Jurkat, Clone E6-1 (cell line): ENCODE measurements at regions not wholly inside any gene's neighbourhood (a gene's known extent, or its start where the extent isn't known, plus 50 kb on each side); places are given as distances from the start of the nearest gene placed in this dataset.
"Not testable (repeated sequence)": the region's sequence is repeated elsewhere in the genome, so short reads cannot be mapped to it uniquely, and the experiment has no call there.

Experiments used
- DNase-seq: peaks from one replicate; pipeline ENCODE4 v3.0.0-alpha.2; 2011; ENCODE audit warnings: low read depth, low spot score
- H3K4me3 ChIP-seq: 2 replicates; pipeline ENCODE4 v1.5.1; 2011; ENCODE audit warnings: mild to moderate bottlenecking, low read length, control low read depth, moderate library complexity

DNA sequence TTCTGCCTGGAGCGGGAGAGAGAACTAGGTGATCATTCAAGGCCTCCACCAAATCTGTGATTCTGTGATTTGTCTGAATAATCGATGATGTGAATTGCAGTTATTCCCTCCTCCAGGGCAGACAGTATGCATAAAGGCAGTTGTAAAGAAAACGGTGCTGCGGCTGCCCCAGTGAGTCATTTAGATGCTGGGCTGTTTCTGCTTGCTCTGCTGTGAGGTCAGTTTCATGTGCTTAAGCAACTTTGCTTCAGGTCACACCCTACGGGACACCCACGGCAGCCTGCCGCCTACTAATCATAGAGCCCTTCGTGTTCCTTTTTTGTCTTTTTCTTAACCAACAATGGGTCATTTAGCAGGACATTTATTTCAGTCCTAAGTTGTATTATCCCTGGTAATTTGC is 158.1 kb upstream of the PITRM1 start:
- DNase-seq: no peak
- H3K4me3 ChIP-seq: no peak overlapping the region

GRCh38 chr10:3325954-3326750 is 153.6 kb upstream of the PITRM1 start:
- H3K4me3 ChIP-seq: no peak overlapping the region
- no peak for DNase-seq

DNA sequence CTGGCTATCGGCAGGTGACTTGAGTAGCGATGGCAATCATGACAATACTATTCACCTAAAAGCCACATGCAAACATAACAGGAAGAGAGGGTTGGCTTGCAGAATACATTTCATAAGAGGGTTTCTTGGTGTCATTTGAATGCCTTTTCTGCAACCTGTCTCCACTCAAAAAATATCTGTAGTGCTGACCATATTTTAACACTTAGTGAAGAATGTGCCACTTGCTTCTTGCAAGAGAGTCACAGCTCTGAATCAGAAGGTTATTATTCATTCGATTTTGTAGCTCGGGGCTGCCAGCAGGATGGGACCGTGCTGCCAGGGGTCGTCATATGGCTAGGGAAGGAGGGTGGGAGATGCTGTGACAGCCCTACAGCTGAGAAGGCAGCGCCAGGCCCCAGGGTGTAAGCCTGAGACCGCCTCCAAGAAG is 152.0 kb upstream of the PITRM1 start:
- H3K4me3 ChIP-seq: no peak overlapping the region
- no peak for DNase-seq

DNA sequence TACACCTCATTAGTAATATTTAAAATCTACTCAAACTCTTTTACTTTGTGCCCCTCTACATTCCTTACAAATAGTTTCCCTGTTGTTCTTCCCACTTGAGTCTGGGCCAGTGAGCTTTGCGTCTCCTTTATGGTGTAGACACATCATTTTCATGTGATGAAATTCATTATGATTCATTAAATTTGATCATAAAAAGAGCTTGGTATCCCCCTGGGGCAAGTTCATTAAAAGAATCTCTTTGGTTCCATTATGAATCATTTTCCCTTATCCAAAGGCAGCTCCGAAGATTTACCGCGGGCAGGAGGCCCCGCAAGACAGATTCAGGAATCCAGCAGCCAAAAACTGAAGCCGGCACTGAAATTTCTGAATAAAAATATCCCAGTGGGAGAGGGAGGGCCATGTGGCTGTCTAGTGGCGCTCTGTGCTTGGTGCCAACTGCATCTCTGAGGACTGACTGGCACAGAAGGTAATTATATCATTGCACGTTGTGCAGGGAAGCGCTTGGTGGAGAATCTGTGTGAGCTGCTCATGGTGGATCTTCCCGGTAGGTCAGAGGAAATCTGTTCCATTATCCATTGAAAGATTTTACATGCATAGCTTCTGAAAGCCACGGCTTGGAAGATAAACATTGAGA is 151.4 kb upstream of the PITRM1 start:
- no peak for DNase-seq

GRCh38 chr10:3321123-3321522 is 148.5 kb upstream of the PITRM1 start:
- DNase-seq: no peak
- no peak overlapping the region for H3K4me3 ChIP-seq

More for the DNA sequence above, 151.4 kb upstream of the PITRM1 start:
- no peak overlapping the region for H3K4me3 ChIP-seq

GRCh38 chr10:3319811-3320226 is 147.2 kb upstream of the PITRM1 start:
- H3K4me3 ChIP-seq: no peak overlapping the region
- DNase-seq: no peak

DNA sequence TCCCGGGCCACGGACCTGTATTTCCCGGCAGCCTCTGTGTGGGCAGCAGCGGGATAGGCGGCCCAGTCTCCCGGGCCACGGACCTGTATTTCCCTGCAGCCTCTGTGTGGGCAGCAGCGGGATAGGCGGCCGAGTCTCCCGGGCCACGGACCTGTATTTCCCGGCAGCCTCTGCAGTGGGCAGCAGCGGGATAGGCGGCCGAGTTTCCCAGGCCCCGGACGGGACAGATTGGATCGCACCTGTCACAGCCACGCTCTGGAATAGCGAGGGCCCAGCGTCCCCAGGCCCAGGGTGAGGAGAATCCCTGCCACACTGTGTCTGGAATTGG is 145.9 kb upstream of the PITRM1 start:
- DNase-seq, H3K4me3 ChIP-seq: not testable (repeated sequence)

- H3K4me3 ChIP-seq, DNase-seq: not testable (repeated sequence)
Observed at GRCh38 chr10:3317553-3318479, 145.2 kb upstream of the PITRM1 start.

- not testable (repeated sequence) for H3K4me3 ChIP-seq, DNase-seq
Observed at GRCh38 chr10:3314445-3315085, 142.0 kb upstream of the PITRM1 start.

DNA sequence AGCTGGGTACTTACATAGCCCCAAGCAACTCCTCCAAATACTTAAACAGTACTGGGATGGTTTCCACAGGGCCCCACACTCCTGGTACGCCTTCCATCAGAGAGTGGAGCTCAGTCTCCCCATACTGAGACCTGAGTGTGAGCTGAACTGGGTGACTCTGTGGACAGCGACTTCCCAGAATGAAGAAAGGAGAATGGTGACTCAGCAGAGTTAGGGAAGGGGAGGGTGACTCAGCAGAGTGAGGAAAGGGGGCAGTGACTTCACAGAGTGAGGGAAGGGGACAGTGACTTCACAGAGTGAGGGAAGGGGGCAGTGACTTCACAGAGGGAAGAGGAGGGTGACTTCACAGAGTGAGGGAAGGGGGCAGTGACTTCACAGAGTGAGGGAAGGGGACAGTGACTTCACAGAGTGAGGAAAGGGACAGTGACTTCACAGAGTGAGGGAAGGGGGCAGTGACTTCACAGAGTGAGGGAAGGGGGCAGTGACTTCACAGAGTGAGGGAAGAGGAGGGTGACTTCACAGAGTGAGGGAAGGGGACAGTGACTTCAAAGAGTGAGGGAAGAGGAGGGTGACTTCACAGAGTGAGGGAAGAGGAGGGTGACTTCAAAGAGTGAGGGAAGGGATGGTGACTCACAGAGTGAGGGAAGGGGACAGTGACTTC is 141.3 kb upstream of the PITRM1 start:
- DNase-seq, H3K4me3 ChIP-seq: not testable (repeated sequence)

GRCh38 chr10:3312403-3312940 is 139.9 kb upstream of the PITRM1 start:
- no peak overlapping the region for H3K4me3 ChIP-seq
- no peak for DNase-seq

DNA sequence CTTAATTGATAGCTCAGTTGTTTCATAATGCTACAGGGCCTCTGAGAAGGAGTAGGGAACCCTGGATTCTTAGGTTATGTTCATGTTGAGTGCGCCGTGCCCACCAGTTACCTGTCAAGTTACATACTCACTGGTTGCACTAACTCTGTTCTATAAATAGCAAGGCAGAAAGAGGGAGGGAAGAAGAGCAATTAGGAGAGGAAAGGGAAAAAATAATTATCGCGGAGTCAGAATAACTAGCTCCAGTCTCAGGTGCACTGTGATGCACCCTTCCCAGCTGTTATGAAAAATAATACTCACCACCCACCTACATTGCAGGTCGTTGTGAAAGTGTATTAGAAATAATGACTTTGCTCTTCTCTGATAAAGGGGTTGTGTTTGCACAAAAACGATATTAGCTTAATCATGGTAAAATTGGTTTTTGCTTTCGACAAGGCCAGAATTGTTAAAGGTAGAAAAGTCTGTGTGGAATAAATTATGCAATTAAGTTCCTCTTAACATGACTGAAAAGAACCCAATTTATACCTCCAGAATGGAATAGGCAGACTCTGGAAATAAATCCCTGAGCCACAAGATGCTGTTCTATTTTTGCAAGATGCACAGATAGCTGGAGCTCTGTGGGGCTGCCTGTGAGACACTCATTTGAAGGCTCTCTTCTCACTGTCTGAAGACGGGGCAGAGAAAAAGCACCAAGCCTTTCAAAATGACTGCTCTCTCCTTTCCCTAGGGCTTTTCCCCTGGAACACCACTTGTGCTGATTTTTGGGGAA is 137.6 kb upstream of the PITRM1 start:
- DNase-seq: no peak
- H3K4me3 ChIP-seq: no peak overlapping the region

DNA sequence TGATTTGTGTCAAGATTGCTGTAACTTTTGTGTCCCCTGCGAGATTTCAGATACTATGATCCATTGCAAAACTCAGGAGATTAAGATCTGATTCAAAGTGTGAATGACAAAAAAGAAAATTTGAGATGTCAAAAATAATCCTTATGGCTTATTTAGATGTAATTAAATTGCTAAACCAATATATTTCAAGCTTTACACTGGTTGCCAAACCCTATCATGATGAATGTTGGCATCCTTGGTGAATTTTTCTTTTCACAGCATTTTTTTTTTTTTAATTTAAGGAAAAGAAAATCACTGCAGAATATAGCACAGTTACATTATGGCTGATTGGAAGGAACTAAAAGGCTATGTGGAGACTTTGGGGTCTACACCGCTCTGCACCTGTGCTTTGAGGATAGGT is 133.5 kb upstream of the PITRM1 start:
- no peak for DNase-seq
- no peak overlapping the region for H3K4me3 ChIP-seq

DNA sequence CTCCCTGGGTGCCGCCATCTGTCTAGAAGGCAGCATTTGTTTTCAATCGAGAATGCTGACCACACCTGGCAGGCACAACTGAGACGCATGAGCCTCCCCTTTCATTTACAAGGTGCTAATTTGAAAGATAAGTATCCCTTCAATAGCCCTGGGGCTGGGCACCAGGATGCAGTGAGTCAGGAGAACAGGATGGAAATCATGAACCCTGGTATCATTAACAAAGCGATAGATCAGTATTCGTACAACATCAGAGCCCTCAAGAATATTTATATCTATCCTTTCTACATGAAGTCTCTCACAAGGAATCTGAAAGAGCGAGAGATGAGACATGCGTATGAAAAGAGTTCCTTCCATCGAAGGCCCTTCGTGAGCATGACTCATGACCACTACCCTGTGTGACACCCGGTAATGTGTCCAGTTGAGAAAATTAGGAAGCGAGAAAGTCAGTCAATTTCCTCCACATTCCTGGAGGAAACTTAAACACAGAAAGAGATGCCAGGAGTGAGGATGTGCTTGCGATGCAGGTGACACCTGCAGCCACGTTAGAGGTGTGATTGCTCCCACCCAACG is 123.1 kb upstream of the PITRM1 start:
- no peak overlapping the region for H3K4me3 ChIP-seq
- no peak for DNase-seq

- no peak overlapping the region for H3K4me3 ChIP-seq
- no peak for DNase-seq
Observed at GRCh38 chr10:3294919-3295581, 122.5 kb upstream of the PITRM1 start.

- no peak overlapping the region for H3K4me3 ChIP-seq
- no peak for DNase-seq
Observed at GRCh38 chr10:3293581-3294431, 121.2 kb upstream of the PITRM1 start.
